DMS53 (cell line): ENCODE measurements at regions not wholly inside any gene's neighbourhood (a gene's known extent, or its start where the extent isn't known, plus 50 kb on each side); places are given as distances from the start of the nearest gene placed in this dataset.

Experiments
- DNase-seq: peaks from one replicate; lab custom pipeline; 2025; lab: John Stamatoyannopoulos, UW

- no peak for DNase-seq
Measured at GRCh38 chr3:113138839-113139743, 72.3 kb upstream of the BOC start.

DNA sequence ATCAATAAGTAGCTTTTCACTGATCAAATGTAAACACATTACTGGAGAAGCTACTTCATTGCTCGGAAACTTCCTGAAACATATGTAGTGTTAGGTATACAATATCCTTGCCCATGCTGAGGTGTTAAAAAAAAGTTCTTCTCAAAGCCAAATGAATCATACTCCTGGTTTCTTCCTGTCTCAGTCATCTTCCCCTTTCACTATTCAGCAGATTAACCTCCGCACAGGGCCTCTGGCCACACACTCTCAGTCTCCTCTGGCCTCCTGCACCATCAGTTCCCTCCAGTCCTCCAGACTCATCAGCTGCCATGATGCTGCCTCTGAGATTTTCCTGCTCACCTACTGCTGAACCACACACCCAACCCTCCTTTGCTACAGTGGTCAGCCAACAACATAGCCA lies 70.5 kb upstream of the BOC start:
- no peak for DNase-seq

DNA sequence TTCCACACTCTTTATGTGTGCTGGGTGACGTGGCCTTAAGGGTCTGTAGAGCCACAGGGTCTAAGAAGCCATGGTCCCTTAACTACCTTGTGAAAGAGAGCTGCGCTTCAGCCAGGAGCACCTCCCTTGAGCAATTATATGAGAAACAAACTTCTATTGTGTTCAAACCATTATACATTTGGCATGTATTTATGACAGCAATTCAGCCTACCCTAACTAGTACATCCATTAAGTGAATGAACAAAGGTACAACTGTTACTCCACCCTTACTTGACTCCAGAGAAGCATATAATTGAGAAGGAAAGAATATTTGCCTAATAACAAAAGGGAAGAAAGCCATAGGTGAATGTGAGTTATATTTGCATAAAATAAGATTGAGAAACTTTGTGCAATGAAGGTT lies 69.8 kb upstream of the BOC start:
- no peak for DNase-seq

DNA sequence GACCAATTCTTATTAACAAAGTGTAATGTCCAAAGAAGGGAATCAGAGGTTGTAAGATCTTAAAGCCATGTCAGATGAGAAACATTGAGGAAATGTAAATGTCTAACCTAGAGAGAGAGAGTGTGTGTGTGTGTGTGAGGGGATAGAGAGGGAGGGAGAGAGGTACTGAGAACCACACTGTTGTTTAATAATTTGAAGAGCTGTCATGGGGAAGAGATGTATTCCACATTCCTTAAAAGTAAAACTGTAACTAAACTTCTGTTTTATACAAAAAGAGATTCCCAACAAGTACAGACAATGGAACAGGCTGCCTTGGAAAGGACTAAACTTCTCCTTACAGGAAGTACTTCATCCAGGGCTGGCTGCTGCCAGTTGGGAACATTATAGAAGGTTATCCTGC lies 68.9 kb upstream of the BOC start:
- no peak for DNase-seq

GRCh38 chr3:113143353-113143752 lies 68.0 kb upstream of the BOC start:
- DNase-seq = no peak

- DNase-seq = no peak
Measured at GRCh38 chr3:113147681-113148261, 63.6 kb upstream of the BOC start.

DNA sequence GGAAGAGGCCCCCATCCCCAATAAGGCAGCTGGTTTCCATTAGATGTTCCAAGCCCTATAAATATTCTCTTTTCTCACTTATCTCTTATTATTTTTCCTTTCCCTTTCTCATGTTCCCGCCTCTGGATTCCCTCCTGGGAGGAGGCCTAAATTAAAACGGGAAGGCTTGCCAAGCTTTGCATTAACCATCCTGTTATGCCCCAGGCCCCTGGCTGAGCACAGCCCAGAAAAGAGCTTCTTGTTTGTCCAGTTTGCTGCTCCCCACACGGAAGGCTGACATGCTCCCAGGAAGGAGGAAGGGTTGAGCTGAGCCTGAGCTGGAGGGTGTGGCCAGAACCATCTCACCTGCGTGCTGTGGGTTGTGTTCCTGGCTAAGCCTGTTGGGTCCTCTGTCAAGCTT lies 63.1 kb upstream of the BOC start:
- peak; percentile 62 for DNase-seq

- DNase-seq = no peak
Measured at GRCh38 chr3:113150250-113150649, 61.1 kb upstream of the BOC start.

DNA sequence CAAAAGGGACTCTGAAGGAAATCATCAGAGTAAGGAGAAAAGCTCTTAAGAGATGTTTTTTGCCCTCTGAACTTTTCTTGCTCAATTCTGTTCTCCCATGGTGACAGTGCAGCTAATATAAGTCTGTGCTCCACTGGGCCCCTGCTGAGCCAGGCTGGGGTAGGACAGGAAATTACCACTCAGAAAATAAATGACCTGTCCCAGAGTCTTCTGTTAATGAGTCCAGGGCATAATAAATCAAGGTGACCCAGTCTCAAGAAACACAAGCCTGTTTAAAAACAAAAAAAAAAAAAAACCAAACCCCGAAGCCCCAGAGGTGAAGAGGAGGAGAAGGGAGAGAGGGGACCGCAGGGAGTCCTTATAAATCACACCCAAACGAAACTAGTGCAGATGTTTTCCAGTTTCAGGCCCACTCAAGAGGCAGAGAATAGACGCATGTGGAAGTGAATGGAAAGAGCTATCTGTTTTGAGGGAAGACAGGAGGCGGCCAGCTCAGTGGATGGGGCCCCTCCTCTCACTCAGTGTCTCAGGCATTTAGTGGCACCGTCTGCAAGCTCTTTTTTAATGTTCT lies 59.8 kb upstream of the BOC start:
- DNase-seq = peak; percentile 72

DNA sequence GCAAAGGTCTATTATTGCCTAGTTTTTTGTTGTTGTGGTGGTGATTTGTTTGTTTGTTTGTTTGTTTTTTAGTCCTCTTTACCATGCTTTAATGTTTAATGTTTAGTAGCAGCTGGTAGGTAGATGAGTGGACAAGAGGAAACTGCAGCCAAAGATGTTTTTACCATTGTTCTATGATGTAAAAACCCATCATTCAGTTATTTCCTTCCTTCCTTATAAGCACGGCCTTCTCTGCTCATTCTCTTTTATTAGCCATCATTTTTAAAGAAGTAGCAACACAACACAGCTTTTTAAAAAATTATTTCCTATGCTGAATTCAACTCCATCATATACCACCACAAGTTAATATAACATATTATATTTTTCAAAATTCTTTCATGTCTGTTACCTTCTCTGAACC lies 58.5 kb upstream of the BOC start:
- DNase-seq = no peak

- no peak for DNase-seq
Measured at GRCh38 chr3:113153499-113154107, 57.8 kb upstream of the BOC start.

DNA sequence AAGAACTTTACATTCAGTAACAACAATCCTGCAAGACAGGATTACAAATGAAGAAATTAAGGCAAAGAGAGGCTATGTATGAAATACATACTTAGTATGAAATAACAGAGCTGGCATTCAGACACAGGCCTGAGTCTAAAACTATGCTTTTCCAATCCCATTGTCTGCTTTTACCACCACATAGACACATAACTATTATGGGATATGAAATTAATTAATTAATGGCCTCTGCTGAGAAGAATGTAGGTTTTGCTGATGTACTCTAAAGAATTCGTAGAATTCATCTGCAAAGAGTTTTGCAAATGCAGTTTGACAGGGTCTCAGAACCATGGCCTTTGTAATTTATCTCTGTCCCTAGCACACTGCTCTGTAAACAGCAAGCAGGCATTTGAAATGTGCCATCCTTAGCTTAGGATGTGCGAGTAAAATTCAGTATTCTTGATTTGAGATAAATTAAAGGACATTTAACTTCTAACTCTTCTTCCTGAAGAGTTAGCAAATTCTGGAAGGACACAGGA lies 54.5 kb upstream of the BOC start:
- DNase-seq = no peak

DNA sequence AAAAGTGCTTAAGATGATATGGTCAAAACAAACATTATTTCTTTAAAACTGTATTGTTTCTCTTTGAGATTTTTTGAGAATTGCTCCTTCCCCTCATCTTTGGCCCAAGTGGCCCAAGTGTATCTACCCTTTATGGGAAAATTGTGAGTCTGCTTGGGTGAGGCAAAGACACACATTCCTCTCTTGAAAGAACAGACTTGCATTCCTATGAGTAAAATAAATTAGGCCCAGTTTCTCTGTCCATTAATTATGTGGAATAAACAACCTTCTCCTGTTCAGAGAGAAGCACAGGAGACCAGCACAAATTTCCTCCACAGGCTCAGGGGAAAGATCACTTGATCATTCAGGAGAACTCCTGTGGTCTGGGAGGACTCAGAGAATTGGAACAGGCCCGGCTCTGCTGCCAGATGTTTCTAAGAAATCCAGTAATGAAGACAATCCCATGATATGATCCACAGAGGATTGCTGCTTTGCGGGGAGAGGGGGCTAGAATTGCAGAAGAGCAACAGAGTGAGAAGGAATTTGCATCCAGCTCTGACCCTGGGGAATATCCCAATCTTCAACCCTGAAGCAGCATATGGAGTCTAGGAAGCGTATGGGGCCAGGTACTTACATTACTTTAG lies 53.8 kb upstream of the BOC start:
- DNase-seq = no peak

GRCh38 chr3:113158171-113158570 lies 53.2 kb upstream of the BOC start:
- DNase-seq = no peak
